Karpas-422 (cell line): ENCODE measurements at regions not wholly inside any gene's neighbourhood (a gene's known extent, or its start where the extent isn't known, plus 50 kb on each side); places are given as distances from the start of the nearest gene placed in this dataset.

Experiments used
- DNase-seq: peaks from one replicate; pipeline ENCODE4 v3.0.0-alpha.2; 2015
- H2AFZ ChIP-seq: fragments of 200-600 bp; sonication (generic); 2 replicates; pipeline ENCODE4 v1.6.1; 2014; ENCODE audit warnings: antibody characterized with exemption, low read length, mixed read lengths
- H3K27ac ChIP-seq: fragments of 200-600 bp; sonication (generic); 2 replicates; pipeline ENCODE4 v1.5.1; 2014; ENCODE audit warnings: mild to moderate bottlenecking, low read length, moderate library complexity
- H3K27me3 ChIP-seq: fragments of 200-600 bp; sonication (generic); 2 replicates; pipeline ENCODE4 v1.6.1; 2014; ENCODE audit warnings: low read length, mixed read lengths
- H3K36me3 ChIP-seq: fragments of 200-600 bp; sonication (generic); 2 replicates; pipeline ENCODE4 v1.6.1; 2014; ENCODE audit warnings: low read length, mixed read lengths; ENCODE audit not compliant: insufficient read depth
- H3K4me1 ChIP-seq: fragments of 200-600 bp; sonication (generic); 2 replicates; pipeline ENCODE4 v1.6.1; 2014; ENCODE audit warnings: mild to moderate bottlenecking, low read length, mixed read lengths
- H3K4me2 ChIP-seq: fragments of 200-600 bp; sonication (generic); 2 replicates; pipeline ENCODE4 v1.6.1; 2014; ENCODE audit warnings: low read length, low read depth, mild to moderate bottlenecking; ENCODE audit not compliant: poor library complexity, severe bottlenecking
- H3K4me3 ChIP-seq: fragments of 200-600 bp; sonication (generic); 2 replicates; pipeline ENCODE4 v1.5.1; 2014; ENCODE audit warnings: mild to moderate bottlenecking, antibody characterized with exemption, low read length, mixed read lengths
- H3K79me2 ChIP-seq: fragments of 200-600 bp; sonication (generic); 2 replicates; pipeline ENCODE4 v1.6.1; 2014; ENCODE audit warnings: mild to moderate bottlenecking, low read length, mixed read lengths
- H3K9ac ChIP-seq: fragments of 200-600 bp; sonication (generic); 2 replicates; pipeline ENCODE4 v1.6.0; 2014; ENCODE audit warnings: low read length
- H3K9me2 ChIP-seq: fragments of 200-600 bp; sonication (generic), shearing (Covaris generic); replicated peaks from 2 replicates; pipeline ENCODE4 v1.6.0; 2014; ENCODE audit warnings: mild to moderate bottlenecking, low read length, moderate library complexity; ENCODE audit not compliant: insufficient read depth
- H3K9me3 ChIP-seq: fragments of 300-700, 200-600 bp; sonication (generic); 2 replicates; pipeline ENCODE4 v1.6.1; 2014; ENCODE audit warnings: low read length, mixed read lengths
- H4K20me1 ChIP-seq: fragments of 200-600 bp; sonication (generic); 2 replicates; pipeline ENCODE4 v1.6.1; 2014; ENCODE audit warnings: mild to moderate bottlenecking, antibody characterized with exemption, low read length, low read depth; ENCODE audit not compliant: insufficient read depth

- Histone ChIP-seq H3K4me2 (no peak overlapping the region), H3K79me2 (no peaks in the 10 kb centered on the region), H2AFZ (no peak overlapping the region), H3K9me2 (no peaks in the 10 kb centered on the region), H3K9ac (no peak overlapping the region), H3K27ac (no peak overlapping the region), H3K9me3 (no peaks in the 10 kb centered on the region), H3K4me3 (no peak overlapping the region), H3K4me1 (no peaks in the 10 kb centered on the region), H3K36me3 (no peaks in the 10 kb centered on the region), H4K20me1 (no peaks in the 10 kb centered on the region), H3K27me3 (no peaks in the 10 kb centered on the region)
- DNase-seq: no peak
Measured at GRCh38 chr4:15250021-15250441, 177.8 kb upstream of the C1QTNF7 start.

- H3K4me3 ChIP-seq: no peak overlapping the region
- no peak for DNase-seq
Measured at GRCh38 chr4:15253349-15253748, 174.5 kb upstream of the C1QTNF7 start.

GRCh38 chr4:15254236-15254880, 173.5 kb upstream of the C1QTNF7 start:
- H3K4me3 ChIP-seq: no peak overlapping the region
- no peak overlapping the region for H3K4me2 ChIP-seq
- H3K27me3 ChIP-seq: no peaks in the 10 kb centered on the region
- no peak overlapping the region for H3K27ac ChIP-seq
- no peaks in the 10 kb centered on the region for H3K79me2 ChIP-seq
- no peak overlapping the region for H3K9ac ChIP-seq
- no peaks in the 10 kb centered on the region for H4K20me1 ChIP-seq
- no peaks in the 10 kb centered on the region for H3K9me3 ChIP-seq
- H2AFZ ChIP-seq: no peak overlapping the region
- no peak for DNase-seq
- no peaks in the 10 kb centered on the region for H3K4me1 ChIP-seq
- no peaks in the 10 kb centered on the region; the same call in 1 of the 2 replicates for H3K9me2 ChIP-seq
- H3K36me3 ChIP-seq: no peaks in the 10 kb centered on the region

More at GRCh38 chr4:15253349-15253748, 174.5 kb upstream of the C1QTNF7 start:
- H3K27me3 ChIP-seq: no peaks in the 10 kb centered on the region
- H3K9me3 ChIP-seq: no peaks in the 10 kb centered on the region
- H3K9me2 ChIP-seq: no peaks in the 10 kb centered on the region; the same call in 1 of the 2 replicates
- H2AFZ ChIP-seq: no peak overlapping the region
- no peaks in the 10 kb centered on the region for H3K36me3 ChIP-seq
- H4K20me1 ChIP-seq: no peaks in the 10 kb centered on the region
- H3K4me1 ChIP-seq: no peaks in the 10 kb centered on the region
- no peak overlapping the region for H3K27ac ChIP-seq
- no peaks in the 10 kb centered on the region for H3K79me2 ChIP-seq
- H3K9ac ChIP-seq: no peak overlapping the region
- no peak overlapping the region for H3K4me2 ChIP-seq

GRCh38 chr4:15255537-15255936, 172.3 kb upstream of the C1QTNF7 start:
- H3K4me1 ChIP-seq: no peaks in the 10 kb centered on the region
- H3K4me2 ChIP-seq: no peak overlapping the region
- H3K9me2 ChIP-seq: no peaks in the 10 kb centered on the region; the same call in 1 of the 2 replicates
- H4K20me1 ChIP-seq: no peaks in the 10 kb centered on the region
- no peak overlapping the region for H3K9ac ChIP-seq
- H2AFZ ChIP-seq: no peak overlapping the region
- no peaks in the 10 kb centered on the region for H3K36me3 ChIP-seq
- DNase-seq: no peak
- no peaks in the 10 kb centered on the region for H3K9me3 ChIP-seq
- no peak overlapping the region for H3K4me3 ChIP-seq
- no peak overlapping the region for H3K27ac ChIP-seq
- no peaks in the 10 kb centered on the region for H3K27me3 ChIP-seq
- no peaks in the 10 kb centered on the region for H3K79me2 ChIP-seq

- Histone ChIP-seq H3K27ac (no peak overlapping the region), H3K4me3 (no peak overlapping the region), H2AFZ (no peak overlapping the region), H3K9ac (no peak overlapping the region), H3K9me2 (no peaks in the 10 kb centered on the region; the same call in 1 of the 2 replicates), H3K4me1 (no peaks in the 10 kb centered on the region), H3K4me2 (no peak overlapping the region), H3K79me2 (no peaks in the 10 kb centered on the region), H3K36me3 (no peaks in the 10 kb centered on the region), H4K20me1 (no peaks in the 10 kb centered on the region), H3K9me3 (no peaks in the 10 kb centered on the region), H3K27me3 (no peaks in the 10 kb centered on the region)
- no peak for DNase-seq
Measured at GRCh38 chr4:15260758-15261157, 167.1 kb upstream of the C1QTNF7 start.

GRCh38 chr4:15262396-15262795, 165.4 kb upstream of the C1QTNF7 start:
- Histone ChIP-seq H3K27ac (no peak overlapping the region), H3K9me3 (no peaks in the 10 kb centered on the region), H2AFZ (no peak overlapping the region), H3K4me1 (no peaks in the 10 kb centered on the region), H4K20me1 (no peaks in the 10 kb centered on the region), H3K79me2 (no peaks in the 10 kb centered on the region), H3K9me2 (no peaks in the 10 kb centered on the region; the same call in 1 of the 2 replicates), H3K4me3 (no peak overlapping the region), H3K36me3 (no peaks in the 10 kb centered on the region), H3K9ac (no peak overlapping the region), H3K4me2 (no peak overlapping the region), H3K27me3 (no peaks in the 10 kb centered on the region)
- no peak for DNase-seq

- H3K27ac ChIP-seq: no peak overlapping the region
- H3K4me2 ChIP-seq: no peak overlapping the region
- H3K9ac ChIP-seq: no peak overlapping the region
- H3K27me3 ChIP-seq: no peaks in the 10 kb centered on the region
- H3K9me2 ChIP-seq: no peaks in the 10 kb centered on the region
- H3K9me3 ChIP-seq: no peaks in the 10 kb centered on the region
- no peaks in the 10 kb centered on the region for H3K36me3 ChIP-seq
- H4K20me1 ChIP-seq: no peaks in the 10 kb centered on the region
- H3K4me3 ChIP-seq: no peak overlapping the region
- no peak overlapping the region for H2AFZ ChIP-seq
- no peaks in the 10 kb centered on the region for H3K4me1 ChIP-seq
- DNase-seq: no peak
- no peaks in the 10 kb centered on the region for H3K79me2 ChIP-seq
Measured at GRCh38 chr4:15270201-15270600, 157.6 kb upstream of the C1QTNF7 start.

GRCh38 chr4:15286041-15286440, 141.8 kb upstream of the C1QTNF7 start:
- Histone ChIP-seq H2AFZ (no peak overlapping the region), H3K36me3 (no peaks in the 10 kb centered on the region), H3K9me3 (no peaks in the 10 kb centered on the region), H3K4me1 (no peaks in the 10 kb centered on the region), H3K4me3 (no peak overlapping the region), H3K9ac (no peak overlapping the region), H3K9me2 (no peaks in the 10 kb centered on the region), H3K4me2 (no peak overlapping the region), H4K20me1 (no peaks in the 10 kb centered on the region), H3K27ac (no peak overlapping the region), H3K79me2 (no peaks in the 10 kb centered on the region), H3K27me3 (no peaks in the 10 kb centered on the region)
- no peak for DNase-seq
